Ishikawa (cell line): ENCODE measurements at regions not wholly inside any gene's neighbourhood (a gene's known extent, or its start where the extent isn't known, plus 50 kb on each side); places are given as distances from the start of the nearest gene placed in this dataset.

Source experiments
- CEBPB ChIP-seq: IDR thresholded peaks from 2 replicates; pipeline ENCODE4 v1.6.1; 2012
- MAX ChIP-seq: IDR thresholded peaks from 2 replicates; pipeline ENCODE4 v1.6.1; 2012
- REST ChIP-seq: IDR thresholded peaks from 2 replicates; pipeline ENCODE4 v1.6.1; 2012; ENCODE audit warnings: low read depth, mild to moderate bottlenecking
- TCF12 ChIP-seq: IDR thresholded peaks from 2 replicates; pipeline ENCODE4 v1.6.1; 2012; ENCODE audit warnings: low read depth

- TF ChIP-seq TCF12 = no peak
- no peak for TF ChIP-seq CEBPB
- no peak for TF ChIP-seq REST
- no peak for TF ChIP-seq MAX
Observed at GRCh38 chr5:165375201-165375600, 1869.8 kb downstream of the MAT2B start.
